Caki2 (cell line): ENCODE measurements at regions not wholly inside any gene's neighbourhood (a gene's known extent, or its start where the extent isn't known, plus 50 kb on each side); places are given as distances from the start of the nearest gene placed in this dataset.
"Not testable (repeated sequence)": the region's sequence is repeated elsewhere in the genome, so short reads cannot be mapped to it uniquely, and the experiment has no call there.

ENCODE experiments used
- DNase-seq: peaks from one replicate; pipeline ENCODE4 v3.0.0-alpha.2; 2015; ENCODE audit warnings: low read depth
- in situ Hi-C: cut with HindIII; loops from 2 replicates; pipeline ENCODE4 v1.10.0; 2016; ENCODE audit warnings: low sequenced_read_pairs, low pct_unique_long_range_greater_than_20kb, mixed read lengths

GRCh38 chr5:14028188-14028587 lies 83.7 kb upstream of the DNAH5 start:
- in situ Hi-C loops = no loop called here
- DNase-seq = no peak

GRCh38 chr5:14025569-14026286 lies 81.2 kb upstream of the DNAH5 start:
- no peak for DNase-seq
- in situ Hi-C loops = no loop called here

- in situ Hi-C loops = no loop called here
- DNase-seq = no peak
These were observed 78.5 kb upstream of the DNAH5 start for GRCh38 chr5:14022971-14023370.

- DNase-seq, in situ Hi-C loops: not testable (repeated sequence)
These were observed 76.5 kb upstream of the DNAH5 start for GRCh38 chr5:14020944-14021343.

GRCh38 chr5:14019768-14020290 lies 75.3 kb upstream of the DNAH5 start:
- in situ Hi-C loops = no loop called here
- no peak for DNase-seq

- peak; percentile 59 for DNase-seq
- in situ Hi-C loops = no loop called here
These were observed 73.4 kb upstream of the DNAH5 start for GRCh38 chr5:14017904-14018303.

- in situ Hi-C loops = no loop called here
- no peak for DNase-seq
These were observed 72.1 kb upstream of the DNAH5 start for GRCh38 chr5:14016549-14016948.

GRCh38 chr5:14011089-14012020 lies 66.9 kb upstream of the DNAH5 start:
- DNase-seq = peak; percentile 89
- in situ Hi-C loops = no loop called here

- no peak for DNase-seq
- in situ Hi-C loops = no loop called here
These were observed 65.1 kb upstream of the DNAH5 start for GRCh38 chr5:14009575-14009974.

GRCh38 chr5:14008819-14009311 lies 64.4 kb upstream of the DNAH5 start:
- no peak for DNase-seq

GRCh38 chr5:14006823-14007520 lies 62.5 kb upstream of the DNAH5 start:
- in situ Hi-C loops = no loop called here
- DNase-seq = no peak

More at GRCh38 chr5:14008819-14009311, 64.4 kb upstream of the DNAH5 start:
- in situ Hi-C loops = no loop called here

- in situ Hi-C loops = no loop called here
- DNase-seq = no peak
These were observed 60.3 kb upstream of the DNAH5 start for GRCh38 chr5:14004598-14005394.

GRCh38 chr5:14003936-14004335 lies 59.4 kb upstream of the DNAH5 start:
- DNase-seq = no peak
- in situ Hi-C loops = no loop called here

- DNase-seq = no peak
- in situ Hi-C loops = no loop called here
These were observed 59.0 kb upstream of the DNAH5 start for GRCh38 chr5:14003513-14003912.

GRCh38 chr5:13998254-13998653 lies 53.8 kb upstream of the DNAH5 start:
- in situ Hi-C loops = loop anchor here (25.0 kb wide), 1 partner anchor 289 kb away; no protein-coding TSS in a partner anchor
- no peak for DNase-seq

- in situ Hi-C loops = loop anchor here (25.0 kb wide), 1 partner anchor 290 kb away; no protein-coding TSS in a partner anchor
These were observed 53.0 kb upstream of the DNAH5 start for GRCh38 chr5:13997514-13997913.

GRCh38 chr5:13994621-13995253 lies 50.2 kb upstream of the DNAH5 start:
- in situ Hi-C loops = loop anchor here (25.0 kb wide), 1 partner anchor 293 kb away; no protein-coding TSS in a partner anchor
- DNase-seq = no peak

More at GRCh38 chr5:13997514-13997913, 53.0 kb upstream of the DNAH5 start:
- DNase-seq = no peak
